HG03280 (cell line): ENCODE measurements at regions not wholly inside any gene's neighbourhood (a gene's known extent, or its start where the extent isn't known, plus 50 kb on each side); places are given as distances from the start of the nearest gene placed in this dataset.
"Not testable (repeated sequence)": the region's sequence is repeated elsewhere in the genome, so short reads cannot be mapped to it uniquely, and the experiment has no call there.

ENCODE experiments used
- ATAC-seq: cut with Tn5 transposase; IDR thresholded peaks from one replicate; pipeline ENCODE4 v1.9.1; 2021; ENCODE audit warnings: mild to moderate bottlenecking, moderate library complexity; ENCODE audit not compliant: unreplicated experiment

- not testable (repeated sequence) for ATAC-seq
These were observed 88.8 kb downstream of the KCNJ18 start for GRCh38 chr17:21780919-21781665.

GRCh38 chr17:21781666-21782024, 89.3 kb downstream of the KCNJ18 start:
- ATAC-seq, result not testable (repeated sequence)

- ATAC-seq, result not testable (repeated sequence)
These were observed 89.8 kb downstream of the KCNJ18 start for GRCh38 chr17:21782107-21782506.

GRCh38 chr17:21782604-21783003, 90.3 kb downstream of the KCNJ18 start:
- not testable (repeated sequence) for ATAC-seq

- ATAC-seq, result not testable (repeated sequence)
These were observed 90.7 kb downstream of the KCNJ18 start for GRCh38 chr17:21783017-21783416.

- ATAC-seq, result not testable (repeated sequence)
These were observed 121.9 kb downstream of the KCNJ18 start for GRCh38 chr17:21814272-21814671.

GRCh38 chr17:21814776-21815175, 122.5 kb downstream of the KCNJ18 start:
- ATAC-seq, result no peak

GRCh38 chr17:21815352-21816063, 123.2 kb downstream of the KCNJ18 start:
- no peak for ATAC-seq

GRCh38 chr17:21816592-21817567, 124.6 kb downstream of the KCNJ18 start:
- no peak for ATAC-seq

GRCh38 chr17:21817791-21818364, 125.6 kb downstream of the KCNJ18 start:
- ATAC-seq, result no peak

- ATAC-seq, result no peak
These were observed 130.8 kb downstream of the KCNJ18 start for GRCh38 chr17:21823090-21823489.

GRCh38 chr17:21823643-21824042, 131.3 kb downstream of the KCNJ18 start:
- no peak for ATAC-seq

- ATAC-seq, result no peak
These were observed 149.5 kb downstream of the KCNJ18 start for GRCh38 chr17:21841839-21842238.

GRCh38 chr17:21842332-21843317, 150.3 kb downstream of the KCNJ18 start:
- no peak for ATAC-seq

GRCh38 chr17:21843318-21843865, 151.1 kb downstream of the KCNJ18 start:
- no peak for ATAC-seq

GRCh38 chr17:21843951-21844590, 151.7 kb downstream of the KCNJ18 start:
- no peak for ATAC-seq

GRCh38 chr17:21848510-21848909, 156.2 kb downstream of the KCNJ18 start:
- not testable (repeated sequence) for ATAC-seq

GRCh38 chr17:21849030-21849429, 156.7 kb downstream of the KCNJ18 start:
- not testable (repeated sequence) for ATAC-seq

- ATAC-seq, result not testable (repeated sequence)
These were observed 158.3 kb downstream of the KCNJ18 start for GRCh38 chr17:21850614-21851013.
